Muscle of leg (tissue), 3 donors: ENCODE measurements at regions not wholly inside any gene's neighbourhood (a gene's known extent, or its start where the extent isn't known, plus 50 kb on each side); places are given as distances from the start of the nearest gene placed in this dataset.

Experiments
- DNase-seq: peaks from one replicate; pipeline ENCODE4 v3.0.0; 2013
- H3K27ac ChIP-seq: one replicate; pipeline ENCODE4 v1.5.1; 2013; ENCODE audit warnings: mild to moderate bottlenecking, low read length, control low read depth
- H3K27me3 ChIP-seq: one replicate; pipeline ENCODE4 v1.6.1; 2013; ENCODE audit warnings: low read length; ENCODE audit not compliant: control insufficient read depth, insufficient read depth
- H3K36me3 ChIP-seq: one replicate; pipeline ENCODE4 v1.6.1; 2013; ENCODE audit warnings: low read length; ENCODE audit not compliant: control insufficient read depth, insufficient read depth
- H3K4me1 ChIP-seq: one replicate; pipeline ENCODE4 v1.6.1; 2013; ENCODE audit warnings: low read length; ENCODE audit not compliant: control insufficient read depth, insufficient read depth
- H3K4me3 ChIP-seq: one replicate; pipeline ENCODE4 v1.5.1; 2013; ENCODE audit warnings: low read length, control low read depth
- H3K9me3 ChIP-seq: replicated peaks from 2 replicates; pipeline ENCODE4 v1.6.1; 2013; ENCODE audit warnings: low read depth, low read length; ENCODE audit not compliant: control insufficient read depth
- WGBS: methylation state at CpG from one replicate; pipeline ENCODE4 v1.1.5; 2013; ENCODE audit warnings: missing lambda C conversion rate; ENCODE audit not compliant: insufficient coverage; 5-methylcytosine and 5-hydroxymethylcytosine counted together

GRCh38 chr14:54048311-54048710, 91.7 kb upstream of the BMP4 start:
- H3K9me3 ChIP-seq = no peaks in the 10 kb centered on the region
- no peak for DNase-seq
- H3K4me3 ChIP-seq = no peak overlapping the region
- no peaks in the 10 kb centered on the region for H3K36me3 ChIP-seq
- no peak overlapping the region for H3K27ac ChIP-seq
- H3K4me1 ChIP-seq = no peaks in the 10 kb centered on the region
- 91% methylated on average over 6 of the region's 9 CpGs for WGBS
- H3K27me3 ChIP-seq = no peaks in the 10 kb centered on the region

GRCh38 chr14:54048736-54049135, 92.1 kb upstream of the BMP4 start:
- Histone ChIP-seq H3K27me3 (no peaks in the 10 kb centered on the region), H3K27ac (no peak overlapping the region), H3K4me3 (no peak overlapping the region), H3K4me1 (no peaks in the 10 kb centered on the region), H3K36me3 (no peaks in the 10 kb centered on the region), H3K9me3 (no peaks in the 10 kb centered on the region)
- WGBS = no CpG with 5 or more reads among the region's 5 CpGs
- peak; percentile 18 for DNase-seq

- no peak for DNase-seq
- H3K27ac ChIP-seq = no peak overlapping the region
Observed at GRCh38 chr14:54050759-54051158, 94.1 kb upstream of the BMP4 start.

DNA sequence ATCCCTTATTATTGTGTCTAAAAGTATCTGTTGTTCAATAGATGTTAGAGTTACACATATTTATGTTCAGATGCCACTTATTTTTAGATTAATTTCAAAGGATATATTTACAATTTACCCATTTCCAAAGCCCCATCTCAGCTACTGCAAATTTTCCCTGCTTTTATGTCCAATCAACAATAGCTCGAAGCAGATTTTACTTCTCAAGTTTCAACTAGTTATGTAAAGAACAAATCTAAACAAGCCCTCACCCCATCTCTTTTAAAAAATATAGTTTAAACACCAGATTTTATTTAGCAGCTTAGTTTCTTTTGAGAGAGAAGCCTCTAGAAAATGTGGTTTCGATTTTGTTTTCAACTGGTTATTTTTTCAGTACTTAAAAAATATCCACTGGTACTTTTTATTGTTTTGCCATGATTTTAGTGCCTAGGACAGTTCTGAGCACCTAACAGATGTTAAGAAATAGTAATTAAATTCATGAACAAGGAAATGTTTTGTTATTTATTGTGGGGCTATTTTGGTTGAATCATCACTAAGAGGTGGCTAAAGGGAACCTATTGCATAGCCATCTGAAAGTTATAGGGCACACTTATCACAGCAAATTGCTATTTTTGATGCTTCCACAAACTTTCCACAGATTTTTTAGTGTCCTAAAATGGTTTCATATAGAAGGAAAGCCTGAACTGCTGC, 96.2 kb upstream of the BMP4 start:
- Histone ChIP-seq H3K4me3 (no peak overlapping the region), H3K27me3 (no peaks in the 10 kb centered on the region), H3K36me3 (no peaks in the 10 kb centered on the region), H3K9me3 (no peaks in the 10 kb centered on the region), H3K4me1 (no peaks in the 10 kb centered on the region), H3K27ac (no peak overlapping the region)
- no CpG with 5 or more reads among the region's 2 CpGs for WGBS
- DNase-seq = no peak

More at GRCh38 chr14:54050759-54051158, 94.1 kb upstream of the BMP4 start:
- WGBS = no CpG with 5 or more reads among the region's 3 CpGs
- no peaks in the 10 kb centered on the region for H3K4me1 ChIP-seq
- no peak overlapping the region for H3K4me3 ChIP-seq
- no peaks in the 10 kb centered on the region for H3K27me3 ChIP-seq
- H3K9me3 ChIP-seq = no peaks in the 10 kb centered on the region
- no peaks in the 10 kb centered on the region for H3K36me3 ChIP-seq

- Histone ChIP-seq H3K4me3 (no peak overlapping the region), H3K9me3 (no peaks in the 10 kb centered on the region), H3K4me1 (no peaks in the 10 kb centered on the region), H3K27ac (no peak overlapping the region), H3K36me3 (no peaks in the 10 kb centered on the region), H3K27me3 (no peaks in the 10 kb centered on the region)
- 51% methylated on average over 2 of the region's 2 CpGs for WGBS
- no peak for DNase-seq
Observed at GRCh38 chr14:54053386-54053745, 96.7 kb upstream of the BMP4 start.

- no peaks in the 10 kb centered on the region for H3K4me1 ChIP-seq
- no peak overlapping the region for H3K4me3 ChIP-seq
- no peaks in the 10 kb centered on the region for H3K27me3 ChIP-seq
- 80% methylated on average over 1 of the region's 2 CpGs for WGBS
- no peaks in the 10 kb centered on the region for H3K36me3 ChIP-seq
- DNase-seq = peak; percentile 36
- no peaks in the 10 kb centered on the region for H3K9me3 ChIP-seq
- no peak overlapping the region for H3K27ac ChIP-seq
Observed at GRCh38 chr14:54058505-54058904, 101.9 kb upstream of the BMP4 start.

GRCh38 chr14:54083549-54084239, 127.1 kb upstream of the BMP4 start:
- Histone ChIP-seq H3K27me3 (no peaks in the 10 kb centered on the region), H3K27ac (no peak overlapping the region), H3K36me3 (no peaks in the 10 kb centered on the region), H3K4me3 (no peak overlapping the region), H3K4me1 (peaks cover 9% of the 10 kb centered on the region), H3K9me3 (no peaks in the 10 kb centered on the region)
- WGBS = no CpG with 5 or more reads among the region's 3 CpGs
- DNase-seq = no peak

DNA sequence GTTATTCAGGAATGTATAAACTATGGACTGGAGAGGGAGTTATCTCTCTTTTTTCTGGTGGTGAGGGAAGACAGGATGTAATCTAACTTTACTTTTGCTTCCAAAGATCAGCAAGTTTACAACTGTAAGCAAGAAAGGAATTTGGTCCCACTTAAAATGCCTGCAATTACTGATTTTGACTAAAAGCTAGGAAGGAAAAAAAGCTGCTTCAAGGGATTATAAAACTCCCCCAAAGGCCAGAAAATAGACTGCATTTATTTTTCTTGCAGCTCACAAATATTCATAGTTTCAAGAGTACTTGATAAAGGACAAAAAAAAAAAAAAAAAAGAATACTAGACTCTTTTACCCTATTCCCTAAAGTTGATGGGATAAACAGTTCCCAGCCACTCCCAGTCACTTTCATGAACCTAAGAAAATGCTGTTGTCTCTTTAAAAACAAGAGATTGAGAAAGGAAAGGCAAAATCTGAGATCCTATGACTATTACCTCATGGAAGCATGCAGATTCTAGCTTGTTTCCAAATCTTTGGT, 128.7 kb upstream of the BMP4 start:
- Histone ChIP-seq H3K27me3 (no peaks in the 10 kb centered on the region), H3K36me3 (no peaks in the 10 kb centered on the region), H3K4me1 (peaks cover 9% of the 10 kb centered on the region), H3K9me3 (no peaks in the 10 kb centered on the region), H3K4me3 (no peak overlapping the region), H3K27ac (no peak overlapping the region)
- peak; percentile 46 for DNase-seq

DNA sequence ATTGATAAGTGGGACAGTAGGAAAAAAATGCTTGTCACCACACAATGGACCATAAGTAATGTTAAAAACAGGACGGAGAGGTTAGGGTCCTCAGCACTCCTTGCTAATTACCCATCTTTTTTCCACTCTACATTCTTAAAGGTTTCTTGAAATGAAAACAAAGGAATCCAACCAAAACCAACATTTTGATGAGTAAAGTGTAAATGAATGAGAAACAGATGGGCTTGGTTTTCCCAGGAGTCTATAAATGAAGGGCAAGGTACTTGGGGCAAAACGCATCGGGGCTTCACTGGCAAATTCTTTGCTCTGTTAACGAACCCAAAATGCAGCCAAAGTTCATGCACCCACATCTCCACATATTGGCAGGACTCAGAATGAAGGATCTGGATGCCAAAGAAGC, 129.2 kb upstream of the BMP4 start:
- WGBS = no CpG with 5 or more reads among the region's 4 CpGs
- no peak for DNase-seq

DNA sequence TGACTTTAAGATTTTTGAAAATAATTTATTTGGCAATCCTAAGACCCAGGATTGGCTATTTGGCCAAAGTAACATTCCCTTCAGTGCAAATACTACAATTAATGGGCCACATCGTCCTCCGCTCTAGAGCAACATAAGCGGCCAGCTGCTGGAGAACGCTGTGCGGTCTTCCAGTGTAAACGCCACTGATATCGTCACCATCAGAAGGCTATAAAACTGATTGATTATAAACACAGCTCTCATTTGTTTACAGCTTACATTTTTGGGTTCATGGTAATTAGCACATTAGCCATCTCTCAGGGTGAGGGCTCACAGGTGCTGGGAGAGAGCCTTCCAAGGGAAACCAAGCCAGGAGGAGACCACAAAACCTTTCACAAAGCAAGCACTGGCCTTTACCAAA, 130.1 kb upstream of the BMP4 start:
- H3K27me3 ChIP-seq = no peaks in the 10 kb centered on the region
- H3K9me3 ChIP-seq = no peaks in the 10 kb centered on the region
- WGBS = 74% methylated on average over 5 of the region's 7 CpGs
- no peak for DNase-seq
- H3K36me3 ChIP-seq = no peaks in the 10 kb centered on the region
- no peak overlapping the region for H3K27ac ChIP-seq
- peaks cover 9% of the 10 kb centered on the region for H3K4me1 ChIP-seq
- no peak overlapping the region for H3K4me3 ChIP-seq

More for the DNA sequence above, 129.2 kb upstream of the BMP4 start:
- Histone ChIP-seq H3K4me1 (peaks cover 9% of the 10 kb centered on the region), H3K36me3 (no peaks in the 10 kb centered on the region), H3K9me3 (no peaks in the 10 kb centered on the region), H3K27ac (no peak overlapping the region), H3K4me3 (no peak overlapping the region), H3K27me3 (no peaks in the 10 kb centered on the region)
